ENCODE measurements at regions not wholly inside any gene's neighbourhood (a gene's known extent, or its start where the extent isn't known, plus 50 kb on each side); places are given as distances from the start of the nearest gene placed in this dataset.

DNA sequence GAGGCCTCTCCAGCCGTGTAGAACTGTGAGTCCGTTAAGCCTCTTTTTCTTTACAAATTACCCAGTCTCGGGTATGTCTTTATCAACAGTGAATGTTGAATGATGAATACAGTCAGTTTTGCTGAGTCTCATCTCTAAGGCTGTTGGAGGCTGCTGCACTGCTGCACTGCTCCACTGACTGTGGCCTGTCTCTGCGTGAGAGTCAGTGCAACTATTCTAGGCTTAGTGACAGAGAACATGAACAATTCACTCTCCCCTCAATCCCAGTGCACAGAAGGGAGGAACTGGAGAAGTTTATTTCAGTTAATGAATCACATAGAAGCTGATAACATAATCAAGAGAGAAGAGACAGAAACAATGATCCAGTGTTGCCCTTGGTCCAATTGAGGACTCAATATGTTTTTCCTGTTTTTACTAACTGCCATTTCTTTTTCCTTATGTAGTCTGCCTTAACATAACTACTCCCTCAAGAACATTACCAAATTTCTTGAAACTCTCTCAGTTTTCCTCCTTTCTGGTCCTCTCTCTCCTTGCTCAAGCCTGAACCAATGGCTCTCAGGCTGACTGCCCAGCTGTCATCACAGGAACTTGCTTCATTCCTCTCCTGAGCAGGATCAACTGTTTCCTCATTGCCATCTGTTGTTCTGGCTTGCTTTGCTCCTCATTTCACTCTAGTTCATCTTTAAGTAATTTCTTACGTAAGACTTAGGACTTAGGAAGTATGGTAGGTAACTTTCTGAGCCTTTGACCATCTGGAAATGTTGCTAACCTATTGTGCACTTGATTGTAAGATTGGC is 483.2 kb downstream of the METTL4 start:
- POLR2A ChIA-PET, result no interaction called here
- CTCF ChIA-PET, result no interaction called here
- no peaks in the 10 kb centered on the region for H3K27me3 ChIP-seq (replicated peaks; ENCODE audit: control insufficient read depth, insufficient read depth, low read length)

DNA sequence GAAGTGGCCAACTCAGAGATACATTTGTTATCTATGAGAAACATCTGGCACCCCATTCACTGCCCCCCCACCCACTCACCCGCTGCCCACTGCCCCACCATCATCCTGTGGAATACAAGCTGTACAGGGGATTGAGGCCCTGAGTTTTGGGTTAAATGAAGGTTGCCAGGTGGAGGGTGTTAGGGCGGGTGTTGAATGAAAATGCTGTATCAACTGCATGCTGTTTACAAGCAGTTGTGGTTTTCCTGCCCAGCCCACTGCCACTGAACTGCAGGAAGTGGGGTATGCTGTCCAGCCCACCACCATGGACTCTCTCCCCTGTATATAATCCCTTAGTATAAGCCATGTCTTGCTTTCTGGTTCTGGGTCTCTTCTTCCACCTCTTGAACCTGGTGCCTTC is 481.9 kb downstream of the METTL4 start:
- TF ChIP-seq, protein P1, sequence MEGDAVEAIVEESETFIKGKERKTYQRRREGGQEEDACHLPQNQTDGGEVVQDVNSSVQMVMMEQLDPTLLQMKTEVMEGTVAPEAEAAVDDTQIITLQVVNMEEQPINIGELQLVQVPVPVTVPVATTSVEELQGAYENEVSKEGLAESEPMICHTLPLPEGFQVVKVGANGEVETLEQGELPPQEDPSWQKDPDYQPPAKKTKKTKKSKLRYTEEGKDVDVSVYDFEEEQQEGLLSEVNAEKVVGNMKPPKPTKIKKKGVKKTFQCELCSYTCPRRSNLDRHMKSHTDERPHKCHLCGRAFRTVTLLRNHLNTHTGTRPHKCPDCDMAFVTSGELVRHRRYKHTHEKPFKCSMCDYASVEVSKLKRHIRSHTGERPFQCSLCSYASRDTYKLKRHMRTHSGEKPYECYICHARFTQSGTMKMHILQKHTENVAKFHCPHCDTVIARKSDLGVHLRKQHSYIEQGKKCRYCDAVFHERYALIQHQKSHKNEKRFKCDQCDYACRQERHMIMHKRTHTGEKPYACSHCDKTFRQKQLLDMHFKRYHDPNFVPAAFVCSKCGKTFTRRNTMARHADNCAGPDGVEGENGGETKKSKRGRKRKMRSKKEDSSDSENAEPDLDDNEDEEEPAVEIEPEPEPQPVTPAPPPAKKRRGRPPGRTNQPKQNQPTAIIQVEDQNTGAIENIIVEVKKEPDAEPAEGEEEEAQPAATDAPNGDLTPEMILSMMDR (IDR thresholded peaks at IDR 0.05; ENCODE audit: insufficient read depth in 1 of 2, low read depth in 1 of 2, low read length in 1 of 2, severe bottlenecking in 1 of 2, unreplicated experiment in 1 of 2), result no peak
- Histone ChIP-seq H3K9me3 (no peaks in the 10 kb centered on the region), H3K4me3 (ENCODE audit: low read depth, low read length) (no peak overlapping the region), H3K27me3 (replicated peaks; ENCODE audit: control insufficient read depth, insufficient read depth, low read length) (no peaks in the 10 kb centered on the region), H3K4me1 (peaks cover 10% of the 10 kb centered on the region; the same call in 1 of the 2 replicates), H3K36me3 (ENCODE audit: control insufficient read depth, insufficient read depth, low read length) (no peaks in the 10 kb centered on the region)
- Mint-ChIP-seq H3K4me3 (ENCODE audit: unreplicated experiment) (no peak overlapping the region), H3K27ac (ENCODE audit: unreplicated experiment) (no peak overlapping the region), H3K27me3 (ENCODE audit: insufficient read depth, unreplicated experiment) (no peaks in the 10 kb centered on the region), H3K9me3 (ENCODE audit: unreplicated experiment) (no peaks in the 10 kb centered on the region), H3K36me3 (ENCODE audit: insufficient read depth, unreplicated experiment) (no peaks in the 10 kb centered on the region), H3K4me1 (ENCODE audit: low read depth, unreplicated experiment) (peaks cover 9% of the 10 kb centered on the region)
- DNase-seq, result no peak
- ChIA-PET CTCF (interaction anchor here (0.6 kb wide), 1 partner anchor 9 kb away, joined by 5 read pairs; no protein-coding TSS in a partner anchor), POLR2A (no interaction called here)
- no TSS peak for BruUV-seq (replicated peaks)
- intact Hi-C loops (cut with micrococcal nuclease; ENCODE audit: unreplicated experiment), result loop anchor here (10.0 kb wide), 3 partner anchors 335 to 1225 kb away; no protein-coding TSS in a partner anchor

More for the DNA sequence above, 483.2 kb downstream of the METTL4 start:
- Mint-ChIP-seq H3K36me3 (ENCODE audit: insufficient read depth, unreplicated experiment) (no peaks in the 10 kb centered on the region), H3K9me3 (ENCODE audit: unreplicated experiment) (no peaks in the 10 kb centered on the region), H3K27ac (ENCODE audit: unreplicated experiment) (no peak overlapping the region), H3K4me3 (ENCODE audit: unreplicated experiment) (no peak overlapping the region), H3K27me3 (ENCODE audit: insufficient read depth, unreplicated experiment) (no peaks in the 10 kb centered on the region), H3K4me1 (ENCODE audit: low read depth, unreplicated experiment) (peaks cover 9% of the 10 kb centered on the region)
- no TSS peak for BruUV-seq (replicated peaks)
- no peak overlapping the region for H3K4me3 ChIP-seq (ENCODE audit: low read depth, low read length)
- no peaks in the 10 kb centered on the region for H3K36me3 ChIP-seq (ENCODE audit: control insufficient read depth, insufficient read depth, low read length)
- no peak for DNase-seq
- TF ChIP-seq, protein P1 (IDR thresholded peaks at IDR 0.05; ENCODE audit: insufficient read depth in 1 of 2, low read depth in 1 of 2, low read length in 1 of 2, severe bottlenecking in 1 of 2, unreplicated experiment in 1 of 2), result no peak
- H3K9me3 ChIP-seq, result no peaks in the 10 kb centered on the region
- H3K4me1 ChIP-seq, result peaks cover 10% of the 10 kb centered on the region; the same call in 1 of the 2 replicates
- intact Hi-C loops (cut with micrococcal nuclease; ENCODE audit: unreplicated experiment), result loop anchor here (10.0 kb wide), 3 partner anchors 333 to 1223 kb away; no protein-coding TSS in a partner anchor

DNA sequence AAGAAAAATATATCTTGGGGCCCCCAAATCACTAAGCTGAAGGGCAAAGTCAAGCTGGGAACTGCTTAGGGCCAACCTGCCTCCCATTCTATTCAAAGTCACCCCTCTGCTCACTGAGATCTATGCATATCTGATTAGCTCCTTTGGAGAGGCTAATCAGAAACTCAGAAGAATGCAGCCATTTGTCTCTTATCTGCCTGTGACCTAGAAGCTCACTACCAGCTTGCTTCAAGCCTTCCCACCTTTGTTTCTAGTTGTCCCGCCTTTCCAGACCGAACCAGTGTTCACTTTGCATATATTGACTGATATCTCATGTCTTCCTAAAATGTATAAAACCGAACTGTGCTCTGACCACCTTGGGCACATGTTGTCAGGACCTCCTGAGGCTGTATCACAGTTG is 479.4 kb downstream of the METTL4 start:
- H3K4me3 ChIP-seq (ENCODE audit: low read depth, low read length), result no peak overlapping the region
- Mint-ChIP-seq H3K4me3 (ENCODE audit: unreplicated experiment) (no peak overlapping the region), H3K4me1 (ENCODE audit: low read depth, unreplicated experiment) (peaks cover 15% of the 10 kb centered on the region), H3K27me3 (ENCODE audit: insufficient read depth, unreplicated experiment) (no peaks in the 10 kb centered on the region), H3K9me3 (ENCODE audit: unreplicated experiment) (no peaks in the 10 kb centered on the region), H3K27ac (ENCODE audit: unreplicated experiment) (no peak overlapping the region), H3K36me3 (ENCODE audit: insufficient read depth, unreplicated experiment) (no peaks in the 10 kb centered on the region)
- ChIA-PET CTCF (interaction anchor here (0.8 kb wide), 1 partner anchor 13 kb away, joined by 3 read pairs; no protein-coding TSS in a partner anchor), POLR2A (no interaction called here)
- H3K4me1 ChIP-seq, result peaks cover 13% of the 10 kb centered on the region; the same call in 1 of the 2 replicates
- intact Hi-C loops (cut with micrococcal nuclease; ENCODE audit: unreplicated experiment), result no loop called here
- H3K27me3 ChIP-seq (replicated peaks; ENCODE audit: control insufficient read depth, insufficient read depth, low read length), result no peaks in the 10 kb centered on the region
- TF ChIP-seq, protein P1 (IDR thresholded peaks at IDR 0.05; ENCODE audit: insufficient read depth in 1 of 2, low read depth in 1 of 2, low read length in 1 of 2, severe bottlenecking in 1 of 2, unreplicated experiment in 1 of 2), result no peak
- DNase-seq, result no peak
- H3K36me3 ChIP-seq (ENCODE audit: control insufficient read depth, insufficient read depth, low read length), result no peaks in the 10 kb centered on the region
- no peaks in the 10 kb centered on the region for H3K9me3 ChIP-seq
- no TSS peak for BruUV-seq (replicated peaks)

Measured in Caco-2 (cell line).